ENCODE measurements at regions not wholly inside any gene's neighbourhood (a gene's known extent, or its start where the extent isn't known, plus 50 kb on each side); places are given as distances from the start of the nearest gene placed in this dataset.

DNA sequence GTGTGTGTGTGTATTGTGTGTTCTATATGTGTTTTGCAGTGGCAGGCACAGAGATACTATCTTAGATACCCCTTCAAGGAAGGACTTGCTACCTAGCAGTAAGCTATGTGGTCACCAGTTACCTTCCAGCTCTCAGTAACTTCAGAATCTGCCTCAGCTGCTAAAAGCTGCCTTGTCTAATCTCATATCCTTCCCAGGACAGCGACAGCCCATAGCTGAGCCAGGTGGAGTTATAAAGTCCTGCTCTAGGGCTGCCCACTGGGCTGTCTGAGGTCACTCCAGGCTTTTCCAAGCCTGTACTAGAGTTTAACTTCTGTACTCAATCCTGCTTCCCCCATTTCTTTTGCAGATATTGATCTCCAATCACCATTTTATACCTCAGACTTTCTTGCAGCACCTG is 942.6 kb downstream of the GALC start:
- no TSS peak for BruUV-seq (replicated peaks)
- H3K9me2 ChIP-seq (ENCODE audit: insufficient read depth) = no peaks in the 10 kb centered on the region
- H3F3A ChIP-seq (ENCODE audit: insufficient read depth, low read depth) = no peaks in the 10 kb centered on the region
- no peaks in the 10 kb centered on the region for H4K20me1 ChIP-seq (ENCODE audit: insufficient read depth)
- H2AFZ ChIP-seq = no peak overlapping the region
- POLR2A ChIA-PET (ENCODE audit: unreplicated experiment) = no interaction called here
- H3K27me3 ChIP-seq (ENCODE audit: insufficient read depth, low read depth) = no peaks in the 10 kb centered on the region
- H3K27ac ChIP-seq = no peak overlapping the region
- H3K79me2 ChIP-seq (ENCODE audit: low read depth) = no peaks in the 10 kb centered on the region
- CTCF ChIA-PET = no interaction called here
- TF ChIP-seq EZH2 (IDR thresholded peaks at IDR 0.05; ENCODE audit: low read depth) (no peak), CTCF (conservative IDR thresholded peaks at IDR 0.05) (no peak)
- H3K4me3 ChIP-seq = no peak overlapping the region
- no peak overlapping the region for H3K4me2 ChIP-seq
- no peaks in the 10 kb centered on the region for H3K4me1 ChIP-seq (replicated peaks; ENCODE audit: insufficient read depth)
- no peak for DNase-seq
- no peaks in the 10 kb centered on the region for H3K36me3 ChIP-seq (ENCODE audit: low read depth)
- no peaks in the 10 kb centered on the region for H3K9me3 ChIP-seq (ENCODE audit: insufficient read depth, low read depth)
- intact Hi-C loops (cut with micrococcal nuclease; ENCODE audit: unreplicated experiment) = no loop called here

DNA sequence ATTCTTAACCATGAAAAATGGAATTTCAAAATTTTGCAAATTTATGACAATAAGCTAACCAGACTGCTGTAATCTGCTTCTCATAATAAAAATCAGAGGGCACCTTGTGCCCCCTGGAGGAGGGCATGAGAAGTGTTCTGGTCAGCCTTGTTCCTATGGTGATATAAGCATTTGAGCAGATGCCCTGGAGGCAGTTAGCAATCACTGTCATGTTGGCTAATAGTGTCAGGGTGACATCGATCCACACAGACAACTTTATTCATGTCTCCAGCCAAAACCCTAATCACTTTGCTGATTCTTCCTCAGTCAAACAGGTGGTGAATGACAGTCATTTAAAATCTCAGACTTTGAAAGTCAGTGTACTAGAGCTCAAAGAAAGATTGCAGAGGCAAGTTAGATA is 943.0 kb downstream of the GALC start:
- Histone ChIP-seq H3K27me3 (ENCODE audit: insufficient read depth, low read depth) (no peaks in the 10 kb centered on the region), H3K36me3 (ENCODE audit: low read depth) (no peaks in the 10 kb centered on the region), H3K4me3 (no peak overlapping the region), H3K79me2 (ENCODE audit: low read depth) (no peaks in the 10 kb centered on the region), H3F3A (ENCODE audit: insufficient read depth, low read depth) (no peaks in the 10 kb centered on the region), H3K4me1 (replicated peaks; ENCODE audit: insufficient read depth) (no peaks in the 10 kb centered on the region), H3K4me2 (no peak overlapping the region), H3K9me3 (ENCODE audit: insufficient read depth, low read depth) (no peaks in the 10 kb centered on the region), H2AFZ (no peak overlapping the region), H3K27ac (no peak overlapping the region), H3K9me2 (ENCODE audit: insufficient read depth) (no peaks in the 10 kb centered on the region), H4K20me1 (ENCODE audit: insufficient read depth) (no peaks in the 10 kb centered on the region)
- DNase-seq = peak; percentile 1 to 36
- POLR2A ChIA-PET (ENCODE audit: unreplicated experiment) = no interaction called here
- BruUV-seq (replicated peaks) = no TSS peak
- CTCF ChIA-PET = no interaction called here
- intact Hi-C loops (cut with micrococcal nuclease; ENCODE audit: unreplicated experiment) = no loop called here
- no peak for TF ChIP-seq EZH2 (IDR thresholded peaks at IDR 0.05; ENCODE audit: low read depth)
- TF ChIP-seq CTCF (conservative IDR thresholded peaks at IDR 0.05) = peak; percentile 56

GRCh38 chr14:87046960-87047359 is 946.0 kb downstream of the GALC start:
- CTCF ChIA-PET = no interaction called here
- intact Hi-C loops (cut with micrococcal nuclease; ENCODE audit: unreplicated experiment) = no loop called here

More at GRCh38 chr14:87046960-87047359, 946.0 kb downstream of the GALC start:
- H3K27me3 ChIP-seq (ENCODE audit: insufficient read depth, low read depth) = no peaks in the 10 kb centered on the region
- H2AFZ ChIP-seq = no peak overlapping the region
- no peaks in the 10 kb centered on the region for H3K4me1 ChIP-seq (replicated peaks; ENCODE audit: insufficient read depth)
- no peak overlapping the region for H3K4me2 ChIP-seq
- no peaks in the 10 kb centered on the region for H3K9me2 ChIP-seq (ENCODE audit: insufficient read depth)
- no peaks in the 10 kb centered on the region for H3K36me3 ChIP-seq (ENCODE audit: low read depth)
- no peak for TF ChIP-seq CTCF (conservative IDR thresholded peaks at IDR 0.05)
- TF ChIP-seq EZH2 (IDR thresholded peaks at IDR 0.05; ENCODE audit: low read depth) = no peak
- no peaks in the 10 kb centered on the region for H3K9me3 ChIP-seq (ENCODE audit: insufficient read depth, low read depth)
- no peak overlapping the region for H3K4me3 ChIP-seq
- no TSS peak for BruUV-seq (replicated peaks)
- no peak for DNase-seq
- no peaks in the 10 kb centered on the region for H3K79me2 ChIP-seq (ENCODE audit: low read depth)
- POLR2A ChIA-PET (ENCODE audit: unreplicated experiment) = no interaction called here
- no peaks in the 10 kb centered on the region for H4K20me1 ChIP-seq (ENCODE audit: insufficient read depth)
- no peak overlapping the region for H3K27ac ChIP-seq
- H3F3A ChIP-seq (ENCODE audit: insufficient read depth, low read depth) = no peaks in the 10 kb centered on the region

Measured in PC-9 (cell line).